ENCODE measurements at regions not wholly inside any gene's neighbourhood (a gene's known extent, or its start where the extent isn't known, plus 50 kb on each side); places are given as distances from the start of the nearest gene placed in this dataset.

GRCh38 chr11:11140510-11140909 lies 212.5 kb downstream of the CSNK2A3 start:
- H3K4me3 ChIP-seq (ENCODE audit: low read length), result no peak overlapping the region
- H3K4me1 ChIP-seq (ENCODE audit: control insufficient read depth, insufficient read depth, low read length), result no peaks in the 10 kb centered on the region

GRCh38 chr11:11137339-11137738 lies 215.7 kb downstream of the CSNK2A3 start:
- WGBS (ENCODE audit: insufficient coverage, insufficient read length), result no CpG with 5 or more reads among the region's 1 CpG
- H3K4me1 ChIP-seq (ENCODE audit: control insufficient read depth, insufficient read depth, low read length), result no peaks in the 10 kb centered on the region

More at GRCh38 chr11:11140510-11140909, 212.5 kb downstream of the CSNK2A3 start:
- no peaks in the 10 kb centered on the region for H3K36me3 ChIP-seq (ENCODE audit: control insufficient read depth, insufficient read depth, low read length)
- H3K27me3 ChIP-seq (ENCODE audit: control insufficient read depth, insufficient read depth, low read length), result no peaks in the 10 kb centered on the region
- no peak overlapping the region for H3K27ac ChIP-seq (ENCODE audit: low read length)
- no peak for DNase-seq (ENCODE audit: low read depth, low spot score)
- no peaks in the 10 kb centered on the region for H3K9me3 ChIP-seq (ENCODE audit: control insufficient read depth, insufficient read depth, low read length)

GRCh38 chr11:11135820-11136476 lies 217.1 kb downstream of the CSNK2A3 start:
- no peaks in the 10 kb centered on the region for H3K4me1 ChIP-seq (ENCODE audit: control insufficient read depth, insufficient read depth, low read length)
- H3K4me3 ChIP-seq (ENCODE audit: low read length), result no peak overlapping the region
- H3K9me3 ChIP-seq (ENCODE audit: control insufficient read depth, insufficient read depth, low read length), result no peaks in the 10 kb centered on the region
- H3K27me3 ChIP-seq (ENCODE audit: control insufficient read depth, insufficient read depth, low read length), result no peaks in the 10 kb centered on the region
- H3K36me3 ChIP-seq (ENCODE audit: control insufficient read depth, insufficient read depth, low read length), result no peaks in the 10 kb centered on the region
- no peak for DNase-seq (ENCODE audit: low read depth, low spot score)
- no CpG with 5 or more reads among the region's 2 CpGs for WGBS (ENCODE audit: insufficient coverage, insufficient read length)
- no peak overlapping the region for H3K27ac ChIP-seq (ENCODE audit: low read length)

More at GRCh38 chr11:11137339-11137738, 215.7 kb downstream of the CSNK2A3 start:
- Histone ChIP-seq H3K4me3 (ENCODE audit: low read length) (no peak overlapping the region), H3K36me3 (ENCODE audit: control insufficient read depth, insufficient read depth, low read length) (no peaks in the 10 kb centered on the region), H3K9me3 (ENCODE audit: control insufficient read depth, insufficient read depth, low read length) (no peaks in the 10 kb centered on the region), H3K27me3 (ENCODE audit: control insufficient read depth, insufficient read depth, low read length) (no peaks in the 10 kb centered on the region), H3K27ac (ENCODE audit: low read length) (no peak overlapping the region)
- no peak for DNase-seq (ENCODE audit: low read depth, low spot score)

GRCh38 chr11:11129118-11129517 lies 223.9 kb downstream of the CSNK2A3 start:
- no peak for DNase-seq (ENCODE audit: low read depth, low spot score)
- Histone ChIP-seq H3K4me3 (ENCODE audit: low read length) (no peak overlapping the region), H3K27me3 (ENCODE audit: control insufficient read depth, insufficient read depth, low read length) (no peaks in the 10 kb centered on the region), H3K36me3 (ENCODE audit: control insufficient read depth, insufficient read depth, low read length) (no peaks in the 10 kb centered on the region), H3K4me1 (ENCODE audit: control insufficient read depth, insufficient read depth, low read length) (no peaks in the 10 kb centered on the region), H3K9me3 (ENCODE audit: control insufficient read depth, insufficient read depth, low read length) (no peaks in the 10 kb centered on the region), H3K27ac (ENCODE audit: low read length) (no peak overlapping the region)
- WGBS (ENCODE audit: insufficient coverage, insufficient read length), result no CpG with 5 or more reads among the region's 1 CpG

GRCh38 chr11:11125618-11126017 lies 227.4 kb downstream of the CSNK2A3 start:
- Histone ChIP-seq H3K9me3 (ENCODE audit: control insufficient read depth, insufficient read depth, low read length) (no peaks in the 10 kb centered on the region), H3K36me3 (ENCODE audit: control insufficient read depth, insufficient read depth, low read length) (no peaks in the 10 kb centered on the region), H3K4me1 (ENCODE audit: control insufficient read depth, insufficient read depth, low read length) (no peaks in the 10 kb centered on the region), H3K4me3 (ENCODE audit: low read length) (no peak overlapping the region), H3K27me3 (ENCODE audit: control insufficient read depth, insufficient read depth, low read length) (no peaks in the 10 kb centered on the region), H3K27ac (ENCODE audit: low read length) (no peak overlapping the region)
- no CpG with 5 or more reads among the region's 2 CpGs for WGBS (ENCODE audit: insufficient coverage, insufficient read length)
- no peak for DNase-seq (ENCODE audit: low read depth, low spot score)

- no peak for DNase-seq (ENCODE audit: low read depth, low spot score)
- Histone ChIP-seq H3K27me3 (ENCODE audit: control insufficient read depth, insufficient read depth, low read length) (no peaks in the 10 kb centered on the region), H3K9me3 (ENCODE audit: control insufficient read depth, insufficient read depth, low read length) (no peaks in the 10 kb centered on the region), H3K4me3 (ENCODE audit: low read length) (no peak overlapping the region), H3K36me3 (ENCODE audit: control insufficient read depth, insufficient read depth, low read length) (no peaks in the 10 kb centered on the region), H3K27ac (ENCODE audit: low read length) (no peak overlapping the region), H3K4me1 (ENCODE audit: control insufficient read depth, insufficient read depth, low read length) (no peaks in the 10 kb centered on the region)
- no CpG with 5 or more reads among the region's 1 CpG for WGBS (ENCODE audit: insufficient coverage, insufficient read length)
Observed at GRCh38 chr11:11122749-11123148, 230.3 kb downstream of the CSNK2A3 start.

- no peaks in the 10 kb centered on the region for H3K36me3 ChIP-seq (ENCODE audit: control insufficient read depth, insufficient read depth, low read length)
- WGBS (ENCODE audit: insufficient coverage, insufficient read length), result no CpG with 5 or more reads among the region's 1 CpG
- H3K27ac ChIP-seq (ENCODE audit: low read length), result no peak overlapping the region
- H3K27me3 ChIP-seq (ENCODE audit: control insufficient read depth, insufficient read depth, low read length), result no peaks in the 10 kb centered on the region
- DNase-seq (ENCODE audit: low read depth, low spot score), result no peak
- no peak overlapping the region for H3K4me3 ChIP-seq (ENCODE audit: low read length)
- no peaks in the 10 kb centered on the region for H3K4me1 ChIP-seq (ENCODE audit: control insufficient read depth, insufficient read depth, low read length)
- no peaks in the 10 kb centered on the region for H3K9me3 ChIP-seq (ENCODE audit: control insufficient read depth, insufficient read depth, low read length)
Observed at GRCh38 chr11:11119917-11120316, 233.1 kb downstream of the CSNK2A3 start.

GRCh38 chr11:11117730-11118129 lies 235.3 kb downstream of the CSNK2A3 start:
- no peak overlapping the region for H3K4me3 ChIP-seq (ENCODE audit: low read length)
- no peak for DNase-seq (ENCODE audit: low read depth, low spot score)
- H3K36me3 ChIP-seq (ENCODE audit: control insufficient read depth, insufficient read depth, low read length), result no peaks in the 10 kb centered on the region
- no peaks in the 10 kb centered on the region for H3K4me1 ChIP-seq (ENCODE audit: control insufficient read depth, insufficient read depth, low read length)
- H3K27me3 ChIP-seq (ENCODE audit: control insufficient read depth, insufficient read depth, low read length), result no peaks in the 10 kb centered on the region
- H3K27ac ChIP-seq (ENCODE audit: low read length), result no peak overlapping the region
- WGBS (ENCODE audit: insufficient coverage, insufficient read length), result no CpG with 5 or more reads among the region's 3 CpGs
- no peaks in the 10 kb centered on the region for H3K9me3 ChIP-seq (ENCODE audit: control insufficient read depth, insufficient read depth, low read length)

- WGBS (ENCODE audit: insufficient coverage, insufficient read length), result 100% methylated on average over 1 of the region's 3 CpGs
- Histone ChIP-seq H3K27ac (ENCODE audit: low read length) (no peak overlapping the region), H3K27me3 (ENCODE audit: control insufficient read depth, insufficient read depth, low read length) (no peaks in the 10 kb centered on the region), H3K9me3 (ENCODE audit: control insufficient read depth, insufficient read depth, low read length) (no peaks in the 10 kb centered on the region), H3K4me3 (ENCODE audit: low read length) (no peak overlapping the region), H3K36me3 (ENCODE audit: control insufficient read depth, insufficient read depth, low read length) (no peaks in the 10 kb centered on the region), H3K4me1 (ENCODE audit: control insufficient read depth, insufficient read depth, low read length) (no peaks in the 10 kb centered on the region)
- DNase-seq (ENCODE audit: low read depth, low spot score), result no peak
Observed at GRCh38 chr11:11115475-11115874, 237.6 kb downstream of the CSNK2A3 start.

GRCh38 chr11:11113626-11114025 lies 239.4 kb downstream of the CSNK2A3 start:
- DNase-seq (ENCODE audit: low read depth, low spot score), result no peak
- no peaks in the 10 kb centered on the region for H3K27me3 ChIP-seq (ENCODE audit: control insufficient read depth, insufficient read depth, low read length)
- no peaks in the 10 kb centered on the region for H3K4me1 ChIP-seq (ENCODE audit: control insufficient read depth, insufficient read depth, low read length)
- H3K4me3 ChIP-seq (ENCODE audit: low read length), result no peak overlapping the region
- no peaks in the 10 kb centered on the region for H3K9me3 ChIP-seq (ENCODE audit: control insufficient read depth, insufficient read depth, low read length)
- no peak overlapping the region for H3K27ac ChIP-seq (ENCODE audit: low read length)
- H3K36me3 ChIP-seq (ENCODE audit: control insufficient read depth, insufficient read depth, low read length), result no peaks in the 10 kb centered on the region
- WGBS (ENCODE audit: insufficient coverage, insufficient read length), result no CpG with 5 or more reads among the region's 1 CpG

- DNase-seq (ENCODE audit: low read depth, low spot score), result no peak
- Histone ChIP-seq H3K27ac (ENCODE audit: low read length) (no peak overlapping the region), H3K4me3 (ENCODE audit: low read length) (no peak overlapping the region), H3K36me3 (ENCODE audit: control insufficient read depth, insufficient read depth, low read length) (no peaks in the 10 kb centered on the region), H3K4me1 (ENCODE audit: control insufficient read depth, insufficient read depth, low read length) (no peaks in the 10 kb centered on the region), H3K9me3 (ENCODE audit: control insufficient read depth, insufficient read depth, low read length) (no peaks in the 10 kb centered on the region), H3K27me3 (ENCODE audit: control insufficient read depth, insufficient read depth, low read length) (no peaks in the 10 kb centered on the region)
- WGBS (ENCODE audit: insufficient coverage, insufficient read length), result no CpG with 5 or more reads among the region's 5 CpGs
Observed at GRCh38 chr11:11108026-11108425, 245.0 kb downstream of the CSNK2A3 start.

Data from iPS DF 6.9 (cell line).